NCI-H510A (cell line): ENCODE measurements at regions not wholly inside any gene's neighbourhood (a gene's known extent, or its start where the extent isn't known, plus 50 kb on each side); places are given as distances from the start of the nearest gene placed in this dataset.

ENCODE experiments used
- DNase-seq: peaks from one replicate; lab custom pipeline; 2025; lab: John Stamatoyannopoulos, UW

- no peak for DNase-seq
Observed at GRCh38 chrX:38991656-38992440, 190.6 kb downstream of the MID1IP1 start.

- no peak for DNase-seq
Observed at GRCh38 chrX:38992441-38993096, 191.3 kb downstream of the MID1IP1 start.

- no peak for DNase-seq
Observed at GRCh38 chrX:38993500-38993899, 192.2 kb downstream of the MID1IP1 start.

- no peak for DNase-seq
Observed at GRCh38 chrX:38999099-38999498, 197.8 kb downstream of the MID1IP1 start.

- DNase-seq: no peak
Observed at GRCh38 chrX:38999967-39000745, 198.9 kb downstream of the MID1IP1 start.

GRCh38 chrX:39000802-39001201 lies 199.5 kb downstream of the MID1IP1 start:
- no peak for DNase-seq

GRCh38 chrX:39002466-39002865 lies 201.2 kb downstream of the MID1IP1 start:
- no peak for DNase-seq

GRCh38 chrX:39008549-39008948 lies 207.3 kb downstream of the MID1IP1 start:
- no peak for DNase-seq

GRCh38 chrX:39011454-39012221 lies 210.4 kb downstream of the MID1IP1 start:
- DNase-seq: no peak

GRCh38 chrX:39012621-39013111 lies 211.4 kb downstream of the MID1IP1 start:
- DNase-seq: no peak

- DNase-seq: no peak
Observed at GRCh38 chrX:39016556-39016955, 215.3 kb downstream of the MID1IP1 start.

GRCh38 chrX:39017077-39017476 lies 215.8 kb downstream of the MID1IP1 start:
- no peak for DNase-seq

GRCh38 chrX:39017716-39018115 lies 216.5 kb downstream of the MID1IP1 start:
- DNase-seq: no peak

- DNase-seq: no peak
Observed at GRCh38 chrX:39018541-39018940, 217.3 kb downstream of the MID1IP1 start.

GRCh38 chrX:39019056-39019455 lies 217.8 kb downstream of the MID1IP1 start:
- no peak for DNase-seq

GRCh38 chrX:39020051-39020669 lies 218.9 kb downstream of the MID1IP1 start:
- DNase-seq: no peak

GRCh38 chrX:39022106-39022505 lies 220.8 kb downstream of the MID1IP1 start:
- no peak for DNase-seq

- DNase-seq: no peak
Observed at GRCh38 chrX:39029221-39029620, 228.0 kb downstream of the MID1IP1 start.

- no peak for DNase-seq
Observed at GRCh38 chrX:39030636-39031035, 229.4 kb downstream of the MID1IP1 start.

GRCh38 chrX:39039890-39040289 lies 238.6 kb downstream of the MID1IP1 start:
- DNase-seq: no peak

- DNase-seq: no peak
Observed at GRCh38 chrX:39043838-39044550, 242.7 kb downstream of the MID1IP1 start.
